Stimulated activated CD8-positive, alpha-beta memory T cell treated with anti-CD3 and anti-CD28 coated beads, Interleukin-4, amount 100 ng/mL, for 24 hours (primary cell): ENCODE measurements at regions not wholly inside any gene's neighbourhood (a gene's known extent, or its start where the extent isn't known, plus 50 kb on each side); places are given as distances from the start of the nearest gene placed in this dataset.

Source experiments
- DNase-seq: peaks from one replicate; pipeline ENCODE4 v3.0.0-alpha.2; 2020; ENCODE audit warnings: low read depth

- DNase-seq = no peak
These were observed 178.9 kb upstream of the GATB start for GRCh38 chr4:151939670-151940069.

DNA sequence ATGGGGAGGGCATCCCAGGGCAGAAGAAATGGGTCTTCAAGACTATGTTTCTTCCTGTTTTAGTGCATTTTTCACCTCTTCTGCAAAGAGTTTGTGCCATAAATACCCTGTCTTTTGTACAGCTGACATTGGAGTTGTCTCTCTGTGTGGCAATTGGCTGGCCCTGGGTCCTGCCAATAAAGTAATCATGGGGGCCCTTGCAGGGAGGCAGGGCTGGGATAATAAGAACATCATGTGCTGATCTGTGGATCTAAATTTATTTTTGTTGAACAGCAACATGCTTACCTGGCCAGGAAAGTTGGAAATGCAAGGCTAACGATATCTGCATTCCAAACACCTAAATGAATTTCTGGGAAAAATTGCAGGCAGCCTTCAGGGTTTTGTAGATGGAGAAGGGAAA, 174.6 kb upstream of the GATB start:
- DNase-seq = no peak

DNA sequence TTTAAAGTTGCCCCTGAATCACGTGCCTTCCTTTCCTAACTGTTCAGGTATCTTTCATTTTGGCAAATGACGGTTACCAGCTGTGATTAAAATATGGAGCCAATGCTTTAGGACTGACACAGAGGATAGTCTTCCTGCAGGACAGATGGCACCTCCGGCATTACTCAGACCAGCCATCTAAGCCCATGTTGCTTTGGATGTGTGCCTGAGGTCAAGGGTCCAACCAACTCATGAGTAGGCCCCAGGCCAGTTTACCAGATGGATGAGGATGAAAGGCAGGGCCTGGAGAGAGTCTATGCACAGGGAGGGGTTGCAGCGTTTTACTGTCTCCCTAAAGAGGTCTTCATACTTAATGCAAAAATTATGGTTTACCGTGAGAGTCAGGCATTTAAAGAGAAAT, 174.0 kb upstream of the GATB start:
- DNase-seq = no peak

GRCh38 chr4:151933122-151933827, 172.5 kb upstream of the GATB start:
- no peak for DNase-seq

DNA sequence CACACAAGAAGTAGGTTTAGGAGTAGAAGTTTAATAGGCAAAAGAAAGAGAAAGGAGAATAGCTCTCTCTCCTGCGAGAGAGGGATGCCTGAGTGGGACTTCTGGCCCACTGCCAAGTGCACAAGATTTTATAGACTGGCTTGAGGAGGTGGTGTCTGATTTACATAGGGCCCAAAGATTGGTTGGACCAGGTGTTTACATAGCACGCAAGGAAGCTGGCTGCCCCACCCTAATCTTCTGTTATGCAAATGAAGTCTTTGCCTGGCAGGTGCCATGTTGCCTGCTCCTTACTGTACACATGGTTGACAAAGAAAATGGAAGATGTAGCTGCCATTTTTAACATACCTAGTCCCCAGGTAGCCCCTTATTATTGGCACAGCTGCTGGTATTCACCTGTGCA, 170.8 kb upstream of the GATB start:
- DNase-seq = no peak

GRCh38 chr4:151930372-151930771, 169.6 kb upstream of the GATB start:
- no peak for DNase-seq

GRCh38 chr4:151928112-151928511, 167.3 kb upstream of the GATB start:
- DNase-seq = no peak

DNA sequence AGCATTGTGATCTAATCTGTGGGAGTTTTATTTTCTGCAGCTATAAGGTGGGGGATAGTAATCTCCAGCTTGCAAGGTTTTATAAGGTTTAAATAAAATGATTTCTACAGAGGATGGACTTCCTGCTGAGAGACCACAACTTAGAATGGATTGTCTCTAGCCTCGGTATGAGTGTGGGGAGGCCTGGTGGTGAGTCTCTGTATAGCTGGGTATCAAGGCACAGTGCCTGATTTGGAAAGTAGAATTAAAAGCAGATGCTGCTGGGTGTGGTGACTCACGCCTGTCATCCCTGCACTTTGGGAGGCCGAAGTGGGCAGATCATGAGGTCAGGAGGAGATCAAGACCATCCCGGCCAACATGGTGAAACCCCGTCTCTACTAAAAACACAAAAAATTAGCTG, 162.0 kb upstream of the GATB start:
- no peak for DNase-seq

DNA sequence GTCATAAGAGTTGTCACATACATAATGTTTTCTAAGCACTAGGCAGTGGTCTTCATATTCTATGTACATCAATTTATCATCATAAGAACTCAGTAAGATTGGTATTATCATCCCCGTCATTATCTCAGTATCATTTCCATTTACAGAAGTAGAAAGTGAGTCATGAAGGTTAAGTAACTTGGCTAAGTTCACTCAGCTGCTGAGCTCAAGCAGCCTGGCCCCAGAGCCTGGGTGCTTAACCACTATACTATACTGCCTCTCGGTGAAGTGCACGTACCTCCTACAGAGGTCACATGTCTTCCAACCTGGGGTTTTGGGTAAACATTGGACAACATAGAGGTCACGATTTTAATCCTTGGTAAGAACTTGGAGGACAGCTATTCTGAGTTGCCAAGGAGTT, 161.5 kb upstream of the GATB start:
- DNase-seq = no peak

DNA sequence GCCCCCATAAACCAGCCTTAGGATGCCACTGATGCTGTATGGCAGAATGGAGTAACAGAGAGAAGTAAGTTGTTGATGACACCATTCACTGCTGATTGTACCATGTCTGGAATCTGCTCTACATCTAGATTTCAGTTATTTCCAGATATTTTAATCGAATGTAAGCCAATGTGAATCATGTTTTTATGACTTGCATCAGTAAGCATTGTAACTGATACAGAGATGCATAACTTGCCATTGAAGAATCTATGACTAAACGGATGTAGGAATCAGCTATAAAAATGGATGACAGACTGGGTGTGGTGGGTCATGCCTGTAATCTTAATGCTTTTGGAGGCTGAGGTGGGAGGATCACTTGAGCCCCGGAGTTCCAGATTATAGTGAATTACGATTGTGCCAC, 161.0 kb upstream of the GATB start:
- no peak for DNase-seq

DNA sequence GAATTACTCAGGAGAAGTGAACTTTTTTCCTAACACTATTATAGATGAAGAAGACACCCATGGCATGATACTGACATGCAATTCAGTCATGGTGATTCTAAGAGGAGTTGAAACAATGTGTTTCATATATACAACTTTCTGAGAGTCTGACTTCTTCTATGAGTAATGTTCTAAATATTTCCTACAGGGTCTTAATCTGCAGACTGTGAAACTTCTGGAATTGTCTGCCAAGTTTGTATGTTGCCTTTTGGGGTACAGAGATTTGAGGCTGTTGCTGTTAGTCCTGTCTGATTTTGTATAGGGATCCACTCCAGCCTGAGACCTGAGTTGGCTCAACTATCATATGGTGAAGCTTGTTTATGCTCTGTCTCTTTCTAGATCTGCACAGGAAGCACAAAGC, 160.6 kb upstream of the GATB start:
- no peak for DNase-seq

- DNase-seq = no peak
These were observed 156.4 kb upstream of the GATB start for GRCh38 chr4:151917145-151917734.

DNA sequence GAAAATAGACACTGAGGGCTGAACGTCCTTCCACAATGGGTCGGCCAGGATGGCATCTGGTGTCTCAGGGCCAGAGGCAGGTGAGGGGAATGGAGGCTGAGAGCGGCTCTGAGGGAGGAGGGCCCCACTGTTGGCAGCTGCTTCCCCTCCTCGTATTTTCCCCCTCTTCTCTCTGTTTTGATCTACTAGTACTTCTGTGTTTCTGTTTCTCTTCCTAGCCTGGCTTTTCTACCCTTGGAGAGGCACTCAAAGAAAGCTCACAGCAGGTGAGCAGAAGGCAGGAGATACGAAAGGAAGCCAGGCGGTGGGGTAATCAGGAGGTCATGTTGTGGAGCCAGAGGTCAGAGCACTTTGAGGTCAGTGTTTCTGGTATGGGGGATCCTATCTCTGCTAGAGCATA, 151.8 kb upstream of the GATB start:
- no peak for DNase-seq

- DNase-seq = no peak
These were observed 151.2 kb upstream of the GATB start for GRCh38 chr4:151911970-151912369.

DNA sequence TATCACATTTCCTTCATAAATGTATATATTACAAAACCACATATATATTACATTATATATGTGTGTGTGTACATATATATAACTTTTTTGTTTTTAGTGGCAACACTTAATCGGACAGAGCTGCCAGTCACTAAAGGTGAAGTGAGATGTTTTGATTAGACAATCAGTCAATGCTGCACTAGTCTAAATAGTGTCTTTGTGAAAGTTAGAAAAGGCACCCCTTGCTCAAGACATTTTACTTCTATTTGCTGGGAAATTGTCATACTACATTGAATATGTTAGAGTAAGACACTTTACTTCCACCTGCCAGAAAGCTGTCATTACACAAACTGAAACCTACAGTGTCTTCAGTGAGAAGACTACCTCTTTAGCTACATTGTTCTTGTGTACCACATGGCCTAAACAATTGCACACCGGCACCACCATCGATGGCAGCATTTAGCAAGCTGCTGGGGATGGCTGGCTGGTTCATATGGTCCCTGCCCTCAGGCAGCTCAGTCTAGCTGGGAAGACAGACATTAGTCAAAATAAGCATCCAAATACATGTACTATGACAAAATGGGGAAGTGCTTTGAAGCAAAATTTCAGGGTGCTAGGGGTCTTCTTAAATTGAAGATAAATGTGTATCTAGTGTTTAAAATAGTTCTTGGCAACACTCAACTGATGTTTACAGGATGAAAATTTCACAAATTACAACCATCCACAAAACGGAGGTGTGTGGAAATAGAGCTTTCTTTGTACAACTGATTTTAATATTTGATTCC, 148.1 kb upstream of the GATB start:
- no peak for DNase-seq

DNA sequence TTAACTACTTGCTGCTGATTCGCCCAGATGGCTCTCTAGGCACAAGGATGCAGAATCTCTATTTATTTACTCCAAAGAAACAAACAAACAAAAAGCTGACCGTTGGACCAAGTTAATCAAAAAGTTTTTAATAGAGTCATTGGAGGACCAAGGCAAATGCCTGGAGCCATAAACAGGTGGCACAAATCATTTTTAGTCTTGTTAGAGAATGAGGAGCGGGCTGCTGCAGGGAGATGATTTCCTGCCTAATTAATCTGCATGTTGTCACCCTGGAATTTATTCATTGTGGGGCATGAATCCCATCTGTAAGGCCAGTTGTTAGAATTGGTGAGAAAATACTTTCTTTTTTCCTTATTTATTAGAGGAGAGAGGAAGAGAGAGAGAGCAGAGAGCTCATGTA, 147.4 kb upstream of the GATB start:
- DNase-seq = no peak

DNA sequence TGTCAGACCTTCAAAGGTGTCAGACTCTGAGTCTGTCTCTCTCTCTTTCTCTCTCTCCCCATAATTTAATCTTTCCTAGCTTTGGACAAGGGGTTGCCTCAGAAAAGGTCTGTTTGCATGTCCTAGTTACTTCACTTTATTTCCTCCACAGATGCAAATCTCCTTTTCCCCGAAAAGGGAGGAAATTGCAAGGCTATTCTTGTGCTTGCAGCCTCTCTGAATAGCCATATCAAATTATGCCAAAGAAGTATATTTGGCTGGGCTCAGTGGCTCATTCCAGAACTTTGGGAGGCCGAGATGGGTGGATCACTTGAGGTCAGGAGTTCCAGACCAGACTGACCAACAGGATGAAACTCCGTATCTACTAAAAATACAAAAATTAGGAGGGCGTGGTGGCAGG, 145.6 kb upstream of the GATB start:
- DNase-seq = no peak

DNA sequence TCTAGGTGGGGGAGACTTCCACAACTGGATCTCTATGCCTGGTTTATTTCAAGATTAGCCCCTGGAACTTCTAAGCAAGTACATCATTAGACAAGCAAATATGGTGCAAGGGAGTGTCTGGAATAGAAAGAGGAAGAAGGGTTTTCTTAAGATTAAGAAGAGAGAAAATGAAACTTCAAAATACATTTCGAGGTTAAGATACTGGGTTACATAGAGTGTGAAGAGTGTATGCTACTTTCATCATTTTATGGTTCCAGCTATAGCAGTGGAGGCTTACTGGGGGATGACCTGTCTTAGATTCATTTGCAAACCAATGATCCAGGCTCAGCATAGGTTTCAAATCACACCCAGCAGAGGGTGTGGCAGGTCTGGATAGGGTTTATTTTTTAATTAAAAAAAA, 144.4 kb upstream of the GATB start:
- DNase-seq = no peak

DNA sequence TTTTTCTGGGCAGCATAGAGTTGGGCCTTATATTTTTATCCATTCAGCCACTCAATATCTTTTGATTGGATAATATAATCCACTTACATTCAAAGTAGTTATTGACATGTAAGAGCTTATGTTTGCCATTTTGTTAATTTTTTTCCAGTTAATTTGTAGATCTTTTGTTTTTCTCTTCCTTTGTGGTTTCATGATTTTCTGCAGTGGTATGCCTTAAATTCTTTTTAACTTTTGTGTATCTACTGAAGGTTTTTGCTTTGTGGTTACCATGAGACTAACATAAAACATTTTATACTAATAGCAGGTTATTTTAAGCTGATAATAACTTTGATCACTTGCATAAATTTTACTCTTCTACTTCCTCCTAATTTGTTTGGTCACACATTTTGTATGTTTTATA, 140.8 kb upstream of the GATB start:
- DNase-seq = no peak

GRCh38 chr4:151896880-151897279, 136.1 kb upstream of the GATB start:
- DNase-seq = no peak

DNA sequence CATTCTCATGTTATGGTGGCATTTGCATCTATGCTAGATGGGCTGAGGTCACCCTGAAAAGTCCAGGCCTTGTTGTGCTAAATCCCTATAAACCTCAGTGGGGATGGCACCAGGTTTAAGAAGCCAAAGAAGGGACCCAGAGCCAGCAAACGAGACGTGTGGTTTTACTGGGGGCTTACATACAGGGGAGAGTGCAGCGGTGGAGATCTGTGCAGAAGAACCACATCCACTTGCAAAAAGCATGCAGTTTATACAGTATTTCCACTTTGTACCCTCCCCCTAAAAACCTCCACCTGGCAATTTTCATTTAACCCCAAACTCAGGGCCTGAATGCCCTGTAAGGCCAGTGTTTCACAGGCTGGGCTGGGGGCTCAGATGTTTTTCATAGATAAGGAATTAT, 134.9 kb upstream of the GATB start:
- DNase-seq = no peak

GRCh38 chr4:151894246-151894645, 133.4 kb upstream of the GATB start:
- no peak for DNase-seq

DNA sequence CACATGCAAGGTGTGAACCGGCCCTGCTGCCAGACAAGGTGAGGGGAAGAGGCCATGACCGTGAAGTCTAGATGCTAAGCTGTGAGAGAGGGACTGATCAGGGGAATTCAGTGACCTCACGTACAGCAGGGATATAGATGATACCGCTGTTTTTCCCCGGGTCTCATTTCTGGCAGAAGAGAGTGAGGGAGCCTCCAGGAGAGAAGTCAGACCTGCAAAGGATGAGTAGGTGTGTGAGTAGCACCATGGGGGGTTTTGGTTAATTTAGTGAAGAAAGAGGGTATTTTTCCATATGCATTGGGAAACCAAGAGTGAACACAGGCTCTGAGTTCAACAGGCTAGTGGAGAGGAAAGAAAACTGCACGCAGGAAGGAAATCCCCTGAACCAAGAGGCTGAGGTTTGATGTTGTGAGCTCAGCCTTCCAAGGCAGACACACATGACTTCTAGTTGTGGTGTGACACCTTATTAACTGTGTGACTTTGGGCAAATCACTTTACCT, 127.6 kb upstream of the GATB start:
- no peak for DNase-seq
